OCI-LY3 (cell line): ENCODE measurements at regions not wholly inside any gene's neighbourhood (a gene's known extent, or its start where the extent isn't known, plus 50 kb on each side); places are given as distances from the start of the nearest gene placed in this dataset.

ENCODE experiments used
- CTCF ChIP-seq: fragments of 200-600, 300-600 bp; sonication (generic); IDR thresholded peaks from 2 replicates; pipeline ENCODE4 v1.5.1; 2014; ENCODE audit warnings: antibody characterized with exemption, low read length, low read depth
- EZH2phosphoT487 ChIP-seq: fragments of 200-600 bp; shearing (Covaris generic); IDR thresholded peaks from 2 replicates; pipeline ENCODE4 v1.6.1; 2018; ENCODE audit warnings: antibody characterized with exemption, mixed run types, low read depth

- no peak for TF ChIP-seq CTCF
- TF ChIP-seq EZH2phosphoT487: no peak
These were observed 200.7 kb upstream of the FOXN2 start for GRCh38 chr2:48113767-48114166.
